RWPE2 (cell line): ENCODE measurements at regions not wholly inside any gene's neighbourhood (a gene's known extent, or its start where the extent isn't known, plus 50 kb on each side); places are given as distances from the start of the nearest gene placed in this dataset.

Experiments
- ATAC-seq: fragments of 200-7000 bp; cut with Tn5 transposase; 3 replicates; pipeline ENCODE4 v1.9.1; 2021; ENCODE audit warnings: low read depth
- DNase-seq: peaks from one replicate; pipeline ENCODE4 v3.0.0-alpha.2; 2020; ENCODE audit warnings: low spot score
- H3K27ac ChIP-seq: fragments of 450-650 bp; 2 replicates; pipeline ENCODE4 v1.5.1; 2017; ENCODE audit warnings: mild to moderate bottlenecking; ENCODE audit not compliant: poor library complexity, severe bottlenecking
- H3K27me3 ChIP-seq: fragments of 250-450 bp; sonication (Bioruptor Pico); 2 replicates; pipeline ENCODE4 v1.5.1; 2021; ENCODE audit warnings: mild to moderate bottlenecking, moderate library complexity; ENCODE audit not compliant: insufficient read depth, poor library complexity, severe bottlenecking
- H3K36me3 ChIP-seq: fragments of 250-450 bp; sonication (Bioruptor Pico); 2 replicates; pipeline ENCODE4 v1.5.1; 2020; ENCODE audit warnings: low read depth, mild to moderate bottlenecking, moderate library complexity
- H3K4me1 ChIP-seq: fragments of 250-450 bp; sonication (Bioruptor Pico); 2 replicates; pipeline ENCODE4 v1.5.1; 2021; ENCODE audit warnings: mild to moderate bottlenecking, moderate library complexity; ENCODE audit not compliant: insufficient read depth, poor library complexity, severe bottlenecking
- H3K4me3 ChIP-seq: fragments of 250-450 bp; sonication (Bioruptor Pico); 2 replicates; pipeline ENCODE4 v1.5.1; 2021; ENCODE audit warnings: mild to moderate bottlenecking, moderate library complexity; ENCODE audit not compliant: severe bottlenecking
- H3K9me3 ChIP-seq: fragments of 250-450 bp; sonication (Bioruptor Pico); 2 replicates; pipeline ENCODE4 v1.5.1; 2021; ENCODE audit warnings: mild to moderate bottlenecking, moderate library complexity; ENCODE audit not compliant: severe bottlenecking
- TF ChIP-seq, protein P1 (sequence below): fragments of 450-650 bp; IDR thresholded peaks from one replicate; pipeline ENCODE4 v1.5.1; 2017; ENCODE audit warnings: mild to moderate bottlenecking, moderate library complexity; ENCODE audit not compliant: poor library complexity, severe bottlenecking

- Histone ChIP-seq H3K9me3 (no peaks in the 10 kb centered on the region), H3K27ac (peak overlapping the region; percentile 99), H3K4me3 (no peak overlapping the region), H3K36me3 (no peaks in the 10 kb centered on the region), H3K4me1 (peaks cover 27% of the 10 kb centered on the region), H3K27me3 (no peaks in the 10 kb centered on the region)
- no peak for DNase-seq
- ATAC-seq: no peak
- TF ChIP-seq, protein P1, sequence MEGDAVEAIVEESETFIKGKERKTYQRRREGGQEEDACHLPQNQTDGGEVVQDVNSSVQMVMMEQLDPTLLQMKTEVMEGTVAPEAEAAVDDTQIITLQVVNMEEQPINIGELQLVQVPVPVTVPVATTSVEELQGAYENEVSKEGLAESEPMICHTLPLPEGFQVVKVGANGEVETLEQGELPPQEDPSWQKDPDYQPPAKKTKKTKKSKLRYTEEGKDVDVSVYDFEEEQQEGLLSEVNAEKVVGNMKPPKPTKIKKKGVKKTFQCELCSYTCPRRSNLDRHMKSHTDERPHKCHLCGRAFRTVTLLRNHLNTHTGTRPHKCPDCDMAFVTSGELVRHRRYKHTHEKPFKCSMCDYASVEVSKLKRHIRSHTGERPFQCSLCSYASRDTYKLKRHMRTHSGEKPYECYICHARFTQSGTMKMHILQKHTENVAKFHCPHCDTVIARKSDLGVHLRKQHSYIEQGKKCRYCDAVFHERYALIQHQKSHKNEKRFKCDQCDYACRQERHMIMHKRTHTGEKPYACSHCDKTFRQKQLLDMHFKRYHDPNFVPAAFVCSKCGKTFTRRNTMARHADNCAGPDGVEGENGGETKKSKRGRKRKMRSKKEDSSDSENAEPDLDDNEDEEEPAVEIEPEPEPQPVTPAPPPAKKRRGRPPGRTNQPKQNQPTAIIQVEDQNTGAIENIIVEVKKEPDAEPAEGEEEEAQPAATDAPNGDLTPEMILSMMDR: no peak
Observed at GRCh38 chr18:73615506-73615905, 532.1 kb downstream of the FBXO15 start.

GRCh38 chr18:73614812-73615211 lies 532.8 kb downstream of the FBXO15 start:
- peak; percentile 97 for ATAC-seq
- no peak overlapping the region for H3K4me3 ChIP-seq
- DNase-seq: peak; percentile 81
- H3K9me3 ChIP-seq: no peaks in the 10 kb centered on the region
- TF ChIP-seq, protein P1: no peak
- no peaks in the 10 kb centered on the region for H3K36me3 ChIP-seq
- H3K27ac ChIP-seq: peak overlapping the region; percentile 99
- H3K27me3 ChIP-seq: no peaks in the 10 kb centered on the region
- H3K4me1 ChIP-seq: peaks cover 27% of the 10 kb centered on the region

DNA sequence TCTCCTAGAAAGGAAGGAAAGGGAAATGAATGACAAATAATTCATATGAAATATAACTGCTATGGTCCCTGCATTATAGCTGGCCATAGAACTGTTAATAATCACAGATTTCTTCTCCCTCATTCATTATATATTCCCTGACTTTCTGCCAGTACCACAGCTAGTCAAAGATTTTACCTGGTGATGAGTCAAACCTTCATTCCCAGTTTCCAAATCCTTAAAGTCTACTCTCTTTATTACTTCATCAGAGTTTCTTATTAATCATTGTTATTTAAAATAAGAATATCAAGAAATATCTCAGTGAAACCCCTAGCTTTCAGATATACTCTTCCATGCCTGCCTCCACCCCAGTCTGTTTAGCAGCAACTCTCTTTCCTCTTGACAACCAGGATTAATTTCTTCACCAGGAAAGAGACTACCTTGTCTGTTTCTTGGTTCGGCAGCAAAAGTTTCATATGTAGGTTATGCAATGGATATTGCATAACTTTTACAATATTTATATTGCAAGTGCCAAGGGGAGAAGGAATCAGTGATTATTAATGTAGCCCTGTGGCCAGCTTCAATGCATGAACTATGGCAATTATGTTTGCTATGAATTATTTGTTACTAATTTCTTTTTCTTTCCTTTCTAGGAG lies 533.8 kb downstream of the FBXO15 start:
- ATAC-seq: peak; percentile 22

GRCh38 chr18:73597832-73598615 lies 549.6 kb downstream of the FBXO15 start:
- Histone ChIP-seq H3K27me3 (no peaks in the 10 kb centered on the region), H3K27ac (no peak overlapping the region), H3K36me3 (no peaks in the 10 kb centered on the region), H3K4me3 (no peak overlapping the region), H3K4me1 (no peaks in the 10 kb centered on the region), H3K9me3 (no peaks in the 10 kb centered on the region)
- ATAC-seq (no peak), DNase-seq (no peak)
- TF ChIP-seq, protein P1: no peak

More for the DNA sequence above, 533.8 kb downstream of the FBXO15 start:
- Histone ChIP-seq H3K4me1 (peaks cover 27% of the 10 kb centered on the region), H3K9me3 (no peaks in the 10 kb centered on the region), H3K36me3 (no peaks in the 10 kb centered on the region), H3K27ac (peak overlapping the region; percentile 99), H3K4me3 (no peak overlapping the region), H3K27me3 (no peaks in the 10 kb centered on the region)
- TF ChIP-seq, protein P1: no peak
- DNase-seq: no peak

- H3K27me3 ChIP-seq: no peaks in the 10 kb centered on the region
- ATAC-seq (no peak), DNase-seq (no peak)
- no peak overlapping the region for H3K4me3 ChIP-seq
- TF ChIP-seq, protein P1: no peak
- H3K4me1 ChIP-seq: no peaks in the 10 kb centered on the region
- H3K36me3 ChIP-seq: no peaks in the 10 kb centered on the region
- H3K27ac ChIP-seq: no peak overlapping the region
- no peaks in the 10 kb centered on the region for H3K9me3 ChIP-seq
Observed at GRCh38 chr18:73594749-73595148, 552.9 kb downstream of the FBXO15 start.
